LoVo (cell line): ENCODE measurements at regions not wholly inside any gene's neighbourhood (a gene's known extent, or its start where the extent isn't known, plus 50 kb on each side); places are given as distances from the start of the nearest gene placed in this dataset.

Experiments
- DNase-seq: peaks from one replicate; pipeline ENCODE4 v3.0.0-alpha.2; 2016; ENCODE audit warnings: low spot score

DNA sequence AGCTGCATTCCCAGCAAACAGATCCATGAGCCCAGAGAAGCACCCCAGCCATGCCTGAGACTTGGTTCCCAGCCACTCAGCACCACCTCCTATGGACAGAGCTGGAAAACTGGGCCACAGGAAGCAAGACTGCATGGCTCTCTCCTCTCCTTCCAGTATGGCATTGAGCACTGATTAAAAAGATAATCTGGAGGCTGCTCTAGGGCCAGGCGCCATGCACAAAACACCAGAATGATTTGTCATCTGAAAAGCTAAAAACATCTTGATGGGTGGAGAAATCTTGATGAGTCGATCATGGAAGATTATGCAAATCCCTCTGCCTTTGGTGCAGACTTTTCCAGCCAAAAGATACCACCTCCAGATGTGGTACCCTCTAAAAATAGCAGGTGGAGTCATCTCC is 62.7 kb upstream of the MRPS22 start:
- DNase-seq: no peak

DNA sequence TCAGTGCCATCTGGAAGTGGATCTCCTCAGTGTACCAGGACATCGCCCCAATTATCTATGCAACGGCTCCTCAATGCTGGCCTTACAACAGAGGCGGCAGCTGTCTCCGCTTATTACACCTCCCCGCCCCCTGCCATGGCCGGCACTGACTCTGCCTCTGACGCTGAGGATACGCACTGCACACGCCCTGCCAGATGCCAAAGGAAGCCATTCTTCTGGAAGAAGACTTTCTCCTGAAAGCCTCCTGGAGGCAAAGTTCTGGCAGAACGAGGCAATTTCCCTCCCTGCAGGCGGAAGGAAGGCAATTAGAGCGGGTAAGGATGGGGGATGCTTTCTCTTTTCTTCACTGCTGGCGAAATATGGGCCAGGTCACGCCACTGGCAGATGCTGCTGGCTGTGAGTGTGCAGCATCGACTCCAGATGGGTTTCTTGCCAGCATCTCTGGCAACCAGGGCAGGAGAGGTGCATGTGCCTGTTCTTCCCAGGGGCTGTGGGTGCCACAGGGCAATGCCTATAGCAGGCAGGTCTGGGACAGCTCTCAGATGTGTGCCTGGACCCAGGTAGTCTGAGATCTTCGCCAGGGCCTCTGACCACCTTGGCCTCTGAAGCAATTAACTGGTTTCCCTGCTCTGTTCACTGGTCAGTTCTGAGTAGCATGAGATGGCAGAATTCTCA is 62.2 kb upstream of the MRPS22 start:
- no peak for DNase-seq

DNA sequence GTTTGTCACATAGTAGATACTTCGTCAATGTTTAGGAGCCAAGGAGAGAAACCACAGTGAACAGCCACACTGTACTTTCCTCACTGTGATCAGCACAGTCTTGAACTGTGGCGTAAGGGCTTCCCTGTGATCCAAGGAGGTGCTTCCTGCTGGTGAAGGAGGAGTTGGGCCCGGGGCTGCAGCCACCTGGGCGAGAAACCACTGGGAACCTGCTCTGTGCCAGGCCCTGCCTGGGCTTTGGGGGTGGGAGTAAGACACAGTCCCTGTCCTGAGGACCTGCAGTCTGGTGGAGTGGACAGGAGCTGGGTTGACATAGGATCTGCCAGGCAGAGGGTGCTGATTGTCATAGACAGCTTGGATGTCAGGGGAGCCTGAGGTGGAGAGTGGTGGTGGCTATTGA is 60.5 kb upstream of the MRPS22 start:
- DNase-seq: no peak

DNA sequence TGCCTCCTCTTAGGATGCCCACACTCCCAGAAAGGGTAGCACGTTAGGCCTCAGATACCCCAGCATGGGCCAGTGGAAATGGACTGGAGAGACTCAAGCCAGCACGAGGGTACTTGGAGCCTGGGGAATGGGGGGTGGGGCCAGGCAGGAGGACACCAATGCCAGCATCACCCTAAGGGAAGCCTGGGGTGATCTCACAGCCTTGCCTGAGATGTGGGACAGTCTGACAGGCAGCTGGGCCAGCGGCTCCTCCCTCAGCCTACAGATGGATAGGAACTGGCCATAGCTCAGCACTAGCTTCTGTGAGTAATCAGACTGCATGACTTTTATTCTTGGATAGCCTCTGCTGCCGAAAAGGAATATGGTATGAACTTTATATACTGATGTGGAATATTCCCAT is 59.6 kb upstream of the MRPS22 start:
- DNase-seq: no peak

DNA sequence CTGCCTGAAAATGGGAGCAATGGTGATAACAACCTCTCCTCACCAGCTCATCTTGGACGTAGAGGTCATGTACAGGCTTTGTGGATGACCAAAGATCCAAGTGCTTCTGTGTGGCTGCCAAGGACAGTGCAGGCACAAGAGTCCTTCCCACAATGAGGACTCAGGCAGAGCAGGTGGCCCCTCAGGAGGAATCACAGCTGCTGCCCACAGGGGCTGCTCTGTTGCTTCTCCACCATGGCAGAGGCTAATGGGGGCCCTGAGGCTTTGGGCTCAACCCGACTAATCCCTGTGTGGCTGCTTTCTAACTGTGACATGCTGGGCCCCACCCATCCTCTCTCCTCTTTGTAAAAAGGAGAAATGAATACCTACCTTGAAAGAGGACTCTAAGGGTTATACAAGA is 58.1 kb upstream of the MRPS22 start:
- DNase-seq: no peak

DNA sequence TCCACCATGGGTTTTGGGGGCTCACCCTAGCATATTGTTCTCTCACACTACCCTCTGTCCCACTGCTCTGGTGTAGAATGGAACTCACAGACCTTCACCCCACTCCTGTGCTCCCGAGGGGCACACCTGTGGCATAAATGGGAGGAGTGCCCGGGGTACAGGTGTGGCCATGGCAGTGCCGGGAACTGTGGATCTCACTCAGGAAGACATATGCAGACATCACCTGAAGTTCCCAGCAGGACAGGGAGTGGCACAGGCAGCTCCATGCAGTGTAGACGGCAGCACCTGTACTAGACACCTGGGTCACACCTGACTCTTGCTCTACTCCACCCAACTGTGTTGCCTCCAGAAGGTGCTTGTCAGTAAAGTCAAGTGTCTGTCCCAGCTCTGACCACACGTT is 57.6 kb upstream of the MRPS22 start:
- no peak for DNase-seq

DNA sequence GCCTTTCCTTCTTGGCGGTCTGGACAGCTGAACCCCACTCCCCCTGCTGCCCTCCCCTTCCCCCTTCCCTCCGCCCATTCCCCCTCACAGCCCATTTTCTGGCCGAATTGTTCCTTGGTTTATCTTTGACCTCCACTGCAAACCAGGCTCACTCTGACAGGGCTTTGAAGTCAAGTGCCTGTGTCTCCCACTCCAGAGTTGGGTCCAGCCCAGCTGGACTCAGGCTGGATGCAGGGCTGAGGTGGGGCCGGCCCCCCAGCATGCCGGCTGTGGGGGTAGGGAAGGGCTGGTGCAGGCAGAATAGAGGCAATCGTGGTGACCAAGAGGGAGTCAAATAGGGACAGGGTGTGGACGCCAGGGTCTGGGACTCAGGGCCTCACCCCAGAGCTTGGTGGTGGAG is 57.0 kb upstream of the MRPS22 start:
- DNase-seq: no peak

DNA sequence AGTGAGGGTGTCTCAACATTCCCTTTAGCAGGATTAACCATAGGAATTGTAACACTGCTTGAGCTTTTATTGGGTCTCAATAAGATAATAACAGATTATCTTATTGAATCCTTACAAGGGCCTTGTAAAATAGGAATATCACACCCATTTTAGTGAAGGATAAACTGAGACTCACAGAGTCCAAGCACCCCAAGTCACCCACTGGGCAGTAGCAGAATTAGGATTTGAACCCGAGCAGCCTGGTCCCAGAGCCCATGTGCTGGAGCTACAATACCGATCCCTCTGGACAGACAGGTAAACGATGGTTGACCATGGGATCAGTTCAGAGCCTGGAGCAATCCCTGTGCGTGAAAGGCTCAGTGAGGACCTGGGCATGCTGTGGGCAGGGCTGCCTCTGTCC is 56.3 kb upstream of the MRPS22 start:
- no peak for DNase-seq

DNA sequence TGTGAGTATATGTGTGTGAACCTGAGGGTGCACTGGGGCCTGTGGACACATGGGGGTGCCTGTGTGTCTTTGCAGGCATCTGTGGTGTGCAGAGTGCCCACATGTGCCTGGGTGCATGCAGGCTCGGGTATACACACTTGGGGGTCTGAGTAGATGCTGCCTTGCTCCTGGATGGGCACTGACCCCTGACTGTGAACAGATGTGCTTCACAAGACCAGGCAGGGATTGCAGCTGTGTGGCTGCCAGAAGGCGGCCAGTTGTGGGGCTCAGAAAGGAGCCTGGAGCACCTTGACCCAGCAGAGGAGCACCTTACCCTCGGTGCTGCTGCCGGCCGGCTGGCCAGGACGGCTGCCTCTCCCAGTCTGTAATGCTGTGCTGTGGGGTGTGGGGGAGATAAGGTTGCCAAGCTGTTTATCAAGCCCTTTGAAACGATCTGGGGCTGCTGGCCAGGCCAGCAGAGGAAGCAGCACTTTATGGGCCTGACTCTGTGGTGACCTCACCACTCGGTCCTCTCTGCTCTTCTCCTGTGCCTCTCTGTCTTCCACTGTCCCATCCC is 55.5 kb upstream of the MRPS22 start:
- no peak for DNase-seq

DNA sequence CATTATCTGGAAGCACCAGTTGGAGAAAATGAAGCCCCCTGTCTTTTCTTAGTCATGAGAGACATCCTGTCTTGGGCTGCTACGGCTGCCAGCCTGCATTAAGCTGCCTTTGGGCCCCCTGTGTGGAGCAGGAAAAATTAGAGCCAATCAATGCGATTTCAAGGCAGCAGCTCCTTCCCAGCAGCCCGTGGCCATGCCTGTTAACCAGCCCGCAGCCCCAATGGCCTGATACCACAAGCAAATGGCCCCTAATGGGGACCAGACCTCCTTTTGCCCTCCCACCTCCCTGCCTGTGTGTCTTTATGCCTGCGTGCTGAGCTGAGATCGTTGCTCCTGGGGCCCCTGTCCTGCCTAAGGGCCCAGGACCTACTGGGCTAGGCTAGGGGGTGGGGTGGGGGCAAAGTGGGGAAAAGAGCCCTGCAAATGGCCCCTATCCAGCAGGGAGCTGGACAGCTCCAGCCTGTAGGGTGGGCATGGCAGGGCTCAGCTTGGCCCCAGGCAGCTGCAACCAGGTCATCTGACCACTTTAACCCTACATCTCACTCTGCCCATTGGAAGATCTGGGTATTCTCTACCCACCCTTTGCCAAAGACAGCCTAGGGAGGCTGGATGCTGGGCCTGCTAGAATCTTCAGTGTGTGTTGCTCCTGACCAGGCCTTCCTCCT is 53.8 kb upstream of the MRPS22 start:
- no peak for DNase-seq

DNA sequence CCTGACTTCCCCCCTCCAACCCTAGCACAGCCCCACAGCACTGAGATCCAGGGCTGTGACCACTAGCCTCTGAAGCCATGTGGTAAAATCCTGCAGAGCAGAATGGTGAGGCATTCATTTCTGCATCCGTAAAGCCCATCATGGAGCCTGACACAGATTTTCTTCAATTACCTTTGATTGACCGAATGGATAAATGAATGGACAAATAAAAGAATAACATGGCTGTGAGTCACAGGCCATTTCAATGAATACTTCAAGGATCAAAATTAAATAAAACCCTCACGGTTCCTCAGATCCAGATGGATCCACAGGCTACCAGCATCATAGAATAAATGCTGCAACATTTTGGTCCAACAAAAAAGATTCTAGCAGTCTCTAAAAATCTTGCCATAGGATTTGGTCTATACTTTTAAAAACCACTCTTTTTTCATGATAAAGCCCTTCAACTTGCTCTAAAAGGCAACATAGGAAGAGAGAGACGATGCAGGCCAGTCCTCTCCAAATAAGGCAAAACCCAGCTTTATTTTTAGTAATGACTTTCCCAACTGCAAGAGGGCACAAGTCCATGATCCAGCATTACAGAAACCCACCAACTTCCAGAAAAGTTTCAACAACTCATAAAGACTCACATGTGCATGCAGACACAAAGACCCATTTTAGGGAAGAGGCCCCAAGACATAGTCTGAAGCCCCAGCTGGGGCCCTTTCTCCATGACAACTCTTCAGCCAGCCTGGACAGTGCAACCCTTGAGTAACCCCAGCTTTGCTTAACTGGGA is 52.4 kb upstream of the MRPS22 start:
- no peak for DNase-seq

DNA sequence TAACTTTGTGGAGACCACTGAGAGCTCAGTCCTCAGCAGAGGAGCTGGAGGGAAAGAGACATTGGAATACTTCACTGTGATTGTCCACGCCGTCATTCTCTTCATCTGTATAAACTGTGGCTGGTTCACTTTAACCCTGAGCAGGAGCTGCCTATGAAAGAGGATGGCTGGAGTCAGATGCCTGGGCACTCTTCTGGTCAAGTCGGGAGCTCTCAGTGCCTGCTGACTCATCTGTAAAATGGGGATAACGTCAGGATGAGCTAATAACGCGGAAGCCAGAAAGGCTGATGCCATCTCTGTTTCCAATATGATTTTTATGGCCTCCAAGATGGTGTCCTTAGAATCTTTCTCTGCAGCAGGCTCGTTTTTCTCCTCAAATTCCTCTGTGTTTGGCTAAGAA is 51.6 kb upstream of the MRPS22 start:
- DNase-seq: no peak

DNA sequence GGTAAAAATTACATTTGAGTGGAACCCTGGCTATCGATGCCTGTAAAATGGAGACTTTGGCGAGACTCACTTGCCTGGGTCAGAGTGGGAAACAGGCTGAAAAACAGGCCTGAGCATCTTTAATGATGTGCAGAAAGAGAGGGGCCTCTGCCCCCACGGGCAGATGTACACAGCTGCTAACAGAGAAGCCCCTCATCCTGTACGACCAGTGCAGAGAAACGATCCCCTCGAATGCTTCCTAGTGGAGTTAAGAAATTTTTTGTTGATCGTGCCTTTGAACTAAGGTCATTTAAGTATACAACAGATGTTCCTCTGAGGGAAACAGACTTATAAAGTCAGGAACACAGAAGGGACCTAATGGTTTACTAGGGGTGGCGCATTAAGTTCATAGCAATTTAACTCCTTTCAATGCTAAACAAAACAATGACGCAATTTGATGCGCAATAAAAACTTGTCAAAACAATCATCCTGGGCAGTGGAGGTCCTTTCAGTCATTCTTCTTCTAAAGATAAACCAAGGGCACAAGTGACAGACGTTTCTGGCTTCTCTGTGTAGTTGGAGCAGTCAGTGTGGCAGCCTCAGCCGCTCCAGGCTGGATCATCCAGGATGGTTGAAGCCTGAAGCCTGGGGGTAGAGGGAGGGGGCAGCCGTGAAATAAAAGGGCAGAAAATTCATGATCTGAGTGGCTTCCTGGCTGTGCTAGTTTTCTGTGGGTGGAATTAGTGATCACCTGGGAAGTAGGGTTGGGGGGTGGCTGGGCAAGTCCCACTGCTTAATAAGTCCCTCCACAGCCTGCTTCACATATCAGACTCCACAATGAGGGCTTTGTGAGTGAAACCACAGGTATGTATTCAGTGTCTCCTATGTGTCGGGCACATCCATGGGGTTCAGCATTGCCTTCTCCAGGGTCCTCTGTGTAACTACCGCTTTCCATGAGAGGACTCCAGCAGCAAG is 50.8 kb upstream of the MRPS22 start:
- no peak for DNase-seq

DNA sequence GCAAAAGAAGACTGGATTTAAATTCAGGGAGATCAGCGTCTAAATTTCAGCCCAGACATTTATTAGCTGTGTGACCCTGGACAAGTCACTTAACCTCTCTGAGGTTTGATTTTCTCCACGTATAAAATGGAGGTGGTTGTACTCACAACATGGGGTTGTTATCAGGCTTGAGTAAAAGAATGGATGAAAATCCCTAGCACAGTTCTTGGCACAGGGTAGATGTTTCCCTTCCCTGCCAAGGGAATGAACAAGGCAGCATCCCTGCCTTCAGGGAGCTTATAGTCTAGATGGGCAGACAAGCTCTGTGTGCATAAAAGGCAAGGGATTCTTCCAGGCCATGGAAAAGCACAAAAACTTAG is 50.2 kb upstream of the MRPS22 start:
- DNase-seq: no peak
